Fibroblast of villous mesenchyme (primary cell): ENCODE measurements at regions not wholly inside any gene's neighbourhood (a gene's known extent, or its start where the extent isn't known, plus 50 kb on each side); places are given as distances from the start of the nearest gene placed in this dataset.
"Not testable (repeated sequence)": the region's sequence is repeated elsewhere in the genome, so short reads cannot be mapped to it uniquely, and the experiment has no call there.

ENCODE experiments used
- DNase-seq: peaks from one replicate; pipeline ENCODE4 v3.0.0-alpha.2; 2010; ENCODE audit warnings: low read depth
- H3K4me3 ChIP-seq: 2 replicates; pipeline ENCODE4 v1.5.1; 2011; ENCODE audit warnings: low read depth, mild to moderate bottlenecking, low read length
- CTCF ChIP-seq: IDR thresholded peaks from 2 replicates; pipeline ENCODE4 v1.5.1; 2012; ENCODE audit warnings: low read depth, mild to moderate bottlenecking, low read length; ENCODE audit not compliant: insufficient read depth

- TF ChIP-seq CTCF = no peak
- DNase-seq = no peak
- H3K4me3 ChIP-seq = no peak overlapping the region
These were observed 200.1 kb downstream of the BCL11A start for GRCh38 chr2:60353406-60353800.

GRCh38 chr2:60352491-60353405, 200.7 kb downstream of the BCL11A start:
- TF ChIP-seq CTCF = no peak

GRCh38 chr2:60351802-60352201, 201.7 kb downstream of the BCL11A start:
- no peak overlapping the region for H3K4me3 ChIP-seq

More at GRCh38 chr2:60352491-60353405, 200.7 kb downstream of the BCL11A start:
- DNase-seq = no peak
- no peak overlapping the region for H3K4me3 ChIP-seq

GRCh38 chr2:60351321-60351720, 202.1 kb downstream of the BCL11A start:
- H3K4me3 ChIP-seq = no peak overlapping the region
- DNase-seq = no peak
- no peak for TF ChIP-seq CTCF

More at GRCh38 chr2:60351802-60352201, 201.7 kb downstream of the BCL11A start:
- no peak for DNase-seq
- no peak for TF ChIP-seq CTCF

GRCh38 chr2:60350791-60351190, 202.7 kb downstream of the BCL11A start:
- no peak for DNase-seq
- TF ChIP-seq CTCF = no peak
- no peak overlapping the region for H3K4me3 ChIP-seq

- no peak for DNase-seq
- TF ChIP-seq CTCF = no peak
- no peak overlapping the region for H3K4me3 ChIP-seq
These were observed 205.7 kb downstream of the BCL11A start for GRCh38 chr2:60347781-60348180.

GRCh38 chr2:60342491-60342890, 211.0 kb downstream of the BCL11A start:
- H3K4me3 ChIP-seq, DNase-seq: not testable (repeated sequence)
